ENCODE measurements at regions not wholly inside any gene's neighbourhood (a gene's known extent, or its start where the extent isn't known, plus 50 kb on each side); places are given as distances from the start of the nearest gene placed in this dataset.

GRCh38 chr1:30400507-30400906, 322.9 kb downstream of the MATN1 start:
- DNase-seq: no peak

DNA sequence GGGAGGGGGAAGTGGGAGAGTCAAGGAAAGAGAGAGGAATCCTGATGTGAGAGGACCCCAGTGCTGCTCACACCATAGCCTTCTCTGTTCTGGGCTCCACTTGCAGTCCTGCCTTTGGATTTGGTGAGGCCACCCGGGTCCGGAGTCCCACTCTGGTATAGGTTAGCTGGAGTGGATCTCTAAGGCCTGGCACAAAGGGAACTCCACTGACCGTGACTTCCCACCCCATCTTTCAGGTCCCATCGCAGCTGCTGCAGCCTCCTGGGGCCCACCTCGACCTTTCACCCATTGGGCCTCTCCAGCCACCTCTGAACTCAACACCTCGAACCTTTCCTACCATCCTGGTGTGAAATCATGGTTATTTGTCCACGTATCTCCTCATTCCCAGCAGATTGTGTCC, 324.4 kb downstream of the MATN1 start:
- DNase-seq: no peak

DNA sequence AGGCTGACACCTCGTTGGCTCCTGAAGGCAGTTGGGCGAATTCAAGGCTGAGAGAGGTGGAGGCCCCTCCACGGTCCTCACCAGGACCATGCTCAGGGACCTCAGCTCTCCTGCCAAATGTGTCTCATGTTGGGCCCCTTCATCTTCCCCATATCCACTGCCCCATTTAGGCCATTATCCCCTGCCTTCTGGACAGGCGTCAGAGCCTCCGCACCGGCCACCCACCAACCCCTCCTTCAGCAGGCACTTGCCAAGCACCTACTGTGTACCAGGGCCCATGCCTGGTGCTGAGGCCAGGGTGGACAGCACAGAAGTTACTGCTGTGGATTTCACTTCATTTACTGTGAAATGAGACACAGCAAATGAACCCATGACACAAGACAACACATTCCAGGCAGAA, 325.8 kb downstream of the MATN1 start:
- DNase-seq: no peak

DNA sequence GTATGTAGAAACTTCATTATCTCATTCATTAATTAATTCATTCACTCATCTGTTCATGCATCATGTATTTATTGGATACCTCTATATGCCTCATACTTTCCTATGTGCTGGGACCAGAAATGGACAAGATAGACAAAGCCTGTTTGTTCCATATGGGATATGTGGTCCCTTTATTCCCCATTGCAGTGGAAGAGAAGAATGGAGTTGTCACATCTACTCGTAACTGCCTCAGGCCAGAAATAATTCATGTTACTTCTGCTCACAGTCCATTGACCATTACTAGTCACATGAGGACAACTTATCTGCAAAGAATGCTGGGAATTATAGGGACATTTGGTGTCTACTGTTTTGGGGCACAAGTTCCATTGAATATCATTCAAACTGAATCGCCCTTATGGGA, 327.8 kb downstream of the MATN1 start:
- DNase-seq: no peak

GRCh38 chr1:30388386-30388785, 335.0 kb downstream of the MATN1 start:
- DNase-seq: no peak

- no peak for DNase-seq
Observed at GRCh38 chr1:30386156-30386926, 337.0 kb downstream of the MATN1 start.

- DNase-seq: no peak
Observed at GRCh38 chr1:30385246-30385995, 338.0 kb downstream of the MATN1 start.

DNA sequence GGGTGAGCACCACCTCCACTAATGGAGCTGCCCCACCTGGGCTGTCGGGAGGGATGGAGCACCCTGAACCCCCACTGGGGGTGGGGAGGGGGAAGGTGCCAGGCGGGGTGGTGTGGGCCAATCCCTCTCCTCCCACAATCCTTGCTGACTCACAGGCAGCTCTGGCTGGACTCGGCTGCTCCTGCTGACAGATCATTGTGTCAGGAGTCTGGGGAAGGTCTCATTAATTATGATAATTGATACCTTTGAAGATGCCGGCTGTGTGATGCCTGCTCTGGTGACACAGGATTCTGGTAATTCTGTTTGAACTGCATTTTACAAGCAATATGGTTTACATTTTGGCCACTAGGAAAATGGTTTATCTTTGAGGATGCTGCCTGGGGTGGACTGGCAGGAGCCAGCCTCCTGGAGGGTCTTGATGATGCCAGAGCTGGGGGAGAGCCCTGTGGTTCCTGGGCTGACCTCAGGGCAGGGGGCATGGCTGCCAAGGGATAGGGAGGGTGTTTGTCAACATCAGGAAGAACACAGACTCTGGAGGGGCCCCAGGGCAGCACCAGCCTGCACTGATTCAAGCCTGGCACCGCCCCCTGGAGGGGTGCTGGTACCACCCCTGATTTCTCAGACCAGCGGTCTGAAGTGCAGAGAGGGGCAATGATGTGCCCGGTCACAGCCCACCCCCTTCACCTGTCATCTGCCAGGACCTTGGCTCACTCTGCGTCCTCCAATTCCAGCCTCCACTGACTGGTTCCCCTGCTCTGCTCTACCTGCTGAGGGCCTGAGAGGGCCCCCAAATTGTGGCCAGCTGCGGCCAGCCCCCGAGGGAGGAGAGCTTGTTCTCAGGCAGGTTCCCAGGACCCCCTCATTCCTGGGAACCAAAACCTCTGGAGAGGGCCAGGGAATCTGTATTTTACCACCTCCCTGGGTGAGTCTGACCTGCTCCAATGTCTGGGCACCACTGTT, 338.8 kb downstream of the MATN1 start:
- DNase-seq: no peak

GRCh38 chr1:30383221-30383711, 340.1 kb downstream of the MATN1 start:
- no peak for DNase-seq

DNA sequence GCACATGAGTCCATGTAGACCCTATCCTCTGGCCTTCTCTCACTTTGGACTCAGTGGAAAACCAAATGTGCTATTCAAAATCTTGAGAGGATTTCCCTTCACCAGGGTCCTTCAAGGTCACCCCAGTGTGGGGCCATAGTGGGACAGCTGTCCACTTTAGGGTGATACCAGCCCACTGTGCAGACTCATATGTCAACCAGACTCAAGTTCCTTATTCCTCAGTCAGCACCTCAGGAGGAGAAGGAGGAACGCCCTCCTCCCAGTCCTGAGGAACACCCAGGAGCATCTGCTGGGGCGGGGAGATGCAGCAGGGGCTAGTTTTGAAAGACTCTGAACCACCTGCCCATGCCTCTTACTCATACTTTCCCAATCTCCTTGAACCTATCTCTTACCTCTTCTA, 340.9 kb downstream of the MATN1 start:
- DNase-seq: no peak

- DNase-seq: no peak
Observed at GRCh38 chr1:30381671-30382365, 341.6 kb downstream of the MATN1 start.

- no peak for DNase-seq
Observed at GRCh38 chr1:30381266-30381665, 342.1 kb downstream of the MATN1 start.

DNA sequence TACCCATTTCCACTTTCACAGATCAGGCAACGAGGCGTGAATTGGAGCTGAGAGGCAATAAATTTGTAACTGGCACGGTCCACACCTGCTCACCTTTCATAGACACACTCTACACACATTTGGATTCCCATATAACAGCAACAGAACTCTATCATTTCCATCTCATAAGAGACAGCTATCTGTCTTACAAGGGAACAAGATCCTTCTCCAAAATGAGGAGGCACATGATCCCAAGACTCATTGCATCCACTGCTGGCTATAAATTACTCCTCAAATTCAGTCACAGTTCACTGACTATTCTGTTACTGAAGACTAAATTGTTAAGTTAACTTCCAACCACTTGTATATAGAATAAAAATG, 342.8 kb downstream of the MATN1 start:
- DNase-seq: no peak

GRCh38 chr1:30379684-30380624, 343.4 kb downstream of the MATN1 start:
- DNase-seq: no peak

DNA sequence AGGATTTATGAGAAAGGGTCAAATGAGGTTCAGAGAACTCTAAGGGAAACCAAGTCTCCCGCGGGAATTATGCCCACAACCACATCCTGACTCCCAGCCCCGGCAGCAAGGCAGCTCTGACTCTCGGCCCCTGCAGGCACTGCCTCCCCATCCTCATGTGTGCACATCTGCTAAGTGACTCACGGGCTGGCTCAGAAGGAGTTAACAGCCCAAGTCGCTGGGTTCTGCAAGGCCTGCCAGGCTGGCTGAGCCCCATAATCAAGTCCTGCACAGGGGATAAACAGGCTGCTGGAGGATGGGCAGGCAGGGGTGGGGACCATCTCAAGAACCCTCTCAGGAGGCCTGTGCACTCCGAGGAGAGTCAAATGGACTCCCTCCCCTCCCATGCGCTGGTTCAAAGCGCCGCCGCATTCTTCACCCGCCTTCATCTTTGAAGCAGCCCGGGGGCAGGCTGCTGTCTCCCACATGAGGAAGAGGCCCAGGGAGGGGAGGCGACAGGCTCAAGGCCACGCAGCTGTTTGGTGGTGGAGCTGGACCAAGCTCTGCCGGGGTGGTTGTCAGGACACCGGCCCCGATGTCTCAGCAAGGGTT, 344.3 kb downstream of the MATN1 start:
- DNase-seq: no peak

GRCh38 chr1:30378003-30378596, 345.3 kb downstream of the MATN1 start:
- DNase-seq: no peak

DNA sequence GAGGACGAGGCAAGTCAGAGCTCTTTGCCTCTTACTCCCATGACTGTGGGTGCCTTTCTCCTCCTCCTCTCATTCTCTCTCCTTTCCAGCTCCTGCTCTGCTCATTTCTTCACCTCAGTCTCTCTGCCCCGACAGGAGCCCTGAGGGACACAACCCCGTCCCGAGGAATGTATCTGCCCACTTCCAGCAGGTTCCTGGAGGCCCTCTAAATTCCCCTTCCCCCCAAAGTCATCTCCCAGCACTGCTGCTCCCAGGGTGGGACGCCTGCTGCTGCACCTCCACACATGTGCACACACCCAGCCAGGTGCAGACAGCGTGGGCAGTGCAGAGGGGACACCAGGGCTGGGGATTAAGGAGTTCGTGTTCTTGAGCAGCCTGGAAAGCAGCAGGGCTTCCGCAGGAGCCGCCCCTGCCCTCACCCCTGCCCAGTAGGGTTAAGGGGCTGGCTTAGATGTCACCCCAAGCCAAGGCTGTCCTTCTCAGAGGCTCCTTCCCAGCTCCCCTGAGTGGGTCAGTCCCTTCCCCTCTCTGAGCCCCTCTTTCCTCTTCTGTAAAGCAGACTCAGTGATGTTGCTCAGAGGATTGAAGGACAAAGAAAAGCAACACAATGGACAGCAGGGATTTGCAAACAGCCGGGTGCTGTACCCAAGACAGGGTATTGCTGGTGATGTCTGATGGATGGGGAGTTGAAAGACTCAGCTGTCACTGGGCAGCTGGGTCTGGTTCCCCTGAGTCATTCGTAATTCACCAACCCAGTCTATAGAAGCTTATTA, 346.0 kb downstream of the MATN1 start:
- DNase-seq: no peak

DNA sequence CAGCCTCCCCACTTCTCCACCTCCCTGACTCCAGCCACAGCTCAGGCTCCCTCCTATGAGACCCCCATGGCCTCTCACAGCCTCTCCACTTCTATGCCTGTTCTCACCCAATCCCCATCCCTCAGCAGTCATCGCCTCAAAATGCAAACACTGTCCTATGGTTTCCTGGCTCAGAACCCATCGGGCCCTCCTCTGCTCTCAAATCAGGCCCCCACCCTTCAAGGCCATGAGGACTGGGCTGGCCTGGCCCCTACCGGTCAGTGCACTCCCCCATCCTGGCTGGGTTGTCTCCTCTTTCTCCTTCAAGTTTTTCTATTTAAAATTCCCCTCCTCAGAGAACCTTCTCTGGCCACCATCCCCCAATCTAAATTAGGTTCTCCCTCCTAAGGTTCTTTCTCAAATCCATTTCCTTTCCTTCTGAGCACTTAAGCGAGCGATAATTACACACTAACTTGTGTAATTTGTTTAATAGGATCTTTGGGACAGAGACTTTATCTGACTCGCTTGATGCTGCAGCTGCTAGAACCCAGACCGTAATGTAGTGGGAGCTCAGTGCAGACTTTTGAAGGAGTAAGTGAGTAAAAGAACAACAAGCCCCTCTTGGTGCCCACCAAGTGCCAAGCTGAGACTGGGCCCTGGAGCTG, 347.2 kb downstream of the MATN1 start:
- no peak for DNase-seq

DNA sequence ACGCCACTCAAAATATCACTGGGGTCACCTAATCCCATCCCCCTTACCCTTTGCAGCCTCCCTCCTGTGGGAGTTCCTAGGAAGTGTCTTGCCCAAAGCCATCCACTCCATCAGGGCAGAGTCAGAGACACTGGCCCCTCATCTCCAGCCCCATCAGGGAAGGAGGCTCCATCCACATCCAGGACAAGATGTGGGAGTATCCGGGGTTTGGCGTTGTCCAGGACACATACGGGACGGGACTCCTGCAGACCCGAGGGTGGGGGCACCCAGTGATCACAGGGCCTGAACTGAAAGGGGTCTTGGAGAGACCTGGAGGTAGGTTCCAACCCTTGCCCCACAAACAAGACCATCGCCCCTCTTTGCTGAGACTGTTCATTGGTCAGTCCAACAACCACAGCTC, 348.2 kb downstream of the MATN1 start:
- DNase-seq: no peak
